Activated T-helper 1 cell treated with anti-CD3 and anti-CD28 coated beads, Interleukin-12 subunit alpha, Interleukin-12 subunit beta, Interleukin-2, Interleukin-4 antibody, amounts not matched to agents 30 ng/mL and 10 ng/mL and 1 ng/mL, durations not matched to agents 14 hours and 24 hours and 36 hours (primary cell): ENCODE measurements at regions not wholly inside any gene's neighbourhood (a gene's known extent, or its start where the extent isn't known, plus 50 kb on each side); places are given as distances from the start of the nearest gene placed in this dataset.

Source experiments
- DNase-seq: peaks from one replicate; pipeline ENCODE4 v3.0.0; 2021; ENCODE audit warnings: low spot score
- H3K27ac Mint-ChIP-seq: one replicate; pipeline ENCODE4 v1.8.0; 2021; ENCODE audit warnings: mild to moderate bottlenecking, mixed read lengths
- H3K27me3 Mint-ChIP-seq: one replicate; pipeline ENCODE4 v1.8.0; 2022; ENCODE audit warnings: mild to moderate bottlenecking, moderate library complexity, mixed read lengths; ENCODE audit not compliant: insufficient read depth
- H3K36me3 Mint-ChIP-seq: one replicate; pipeline ENCODE4 v1.8.0; 2021; ENCODE audit warnings: low read depth, mixed read lengths
- H3K4me1 Mint-ChIP-seq: one replicate; pipeline ENCODE4 v1.8.0; 2021; ENCODE audit warnings: low read depth, mixed read lengths
- H3K4me3 Mint-ChIP-seq: one replicate; pipeline ENCODE4 v1.8.0; 2021; ENCODE audit warnings: mild to moderate bottlenecking, moderate library complexity, mixed read lengths
- H3K9me3 Mint-ChIP-seq: one replicate; pipeline ENCODE4 v1.8.0; 2021; ENCODE audit warnings: mixed read lengths
- intact Hi-C: fragments of 100-400 bp; cut with micrococcal nuclease; formaldehyde crosslinking; loops from one replicate; pipeline ENCODE4 v1.15.1; 2024

- no peaks in the 10 kb centered on the region for H3K27me3 Mint-ChIP-seq
- intact Hi-C loops, result no loop called here
- H3K4me3 Mint-ChIP-seq, result no peak overlapping the region
- H3K4me1 Mint-ChIP-seq, result no peaks in the 10 kb centered on the region
- no peaks in the 10 kb centered on the region for H3K36me3 Mint-ChIP-seq
- no peak overlapping the region for H3K27ac Mint-ChIP-seq
- DNase-seq, result no peak
- peaks cover 5% of the 10 kb centered on the region for H3K9me3 Mint-ChIP-seq
These were observed 118.5 kb upstream of the ADAMTS5 start for GRCh38 chr21:27085387-27085786.

GRCh38 chr21:27083144-27083543 is 116.3 kb upstream of the ADAMTS5 start:
- Mint-ChIP-seq H3K36me3 (no peaks in the 10 kb centered on the region), H3K4me3 (no peak overlapping the region), H3K4me1 (no peaks in the 10 kb centered on the region), H3K27ac (no peak overlapping the region), H3K9me3 (no peaks in the 10 kb centered on the region), H3K27me3 (no peaks in the 10 kb centered on the region)
- no peak for DNase-seq
- intact Hi-C loops, result no loop called here

GRCh38 chr21:27082431-27083010 is 115.6 kb upstream of the ADAMTS5 start:
- DNase-seq, result no peak
- Mint-ChIP-seq H3K4me3 (no peak overlapping the region), H3K9me3 (no peaks in the 10 kb centered on the region), H3K27ac (no peak overlapping the region), H3K36me3 (no peaks in the 10 kb centered on the region), H3K27me3 (no peaks in the 10 kb centered on the region), H3K4me1 (no peaks in the 10 kb centered on the region)
- intact Hi-C loops, result no loop called here

- Mint-ChIP-seq H3K27ac (no peak overlapping the region), H3K36me3 (no peaks in the 10 kb centered on the region), H3K27me3 (no peaks in the 10 kb centered on the region)
These were observed 112.8 kb upstream of the ADAMTS5 start for GRCh38 chr21:27079636-27080240.

GRCh38 chr21:27078915-27079314 is 112.0 kb upstream of the ADAMTS5 start:
- H3K4me1 Mint-ChIP-seq, result no peaks in the 10 kb centered on the region
- H3K9me3 Mint-ChIP-seq, result no peaks in the 10 kb centered on the region
- DNase-seq, result no peak
- H3K27ac Mint-ChIP-seq, result no peak overlapping the region
- intact Hi-C loops, result no loop called here
- no peaks in the 10 kb centered on the region for H3K27me3 Mint-ChIP-seq
- no peaks in the 10 kb centered on the region for H3K36me3 Mint-ChIP-seq
- no peak overlapping the region for H3K4me3 Mint-ChIP-seq

More at GRCh38 chr21:27079636-27080240, 112.8 kb upstream of the ADAMTS5 start:
- Mint-ChIP-seq H3K9me3 (no peaks in the 10 kb centered on the region), H3K4me3 (no peak overlapping the region), H3K4me1 (no peaks in the 10 kb centered on the region)
- no peak for DNase-seq
- intact Hi-C loops, result no loop called here

GRCh38 chr21:27077501-27077900 is 110.6 kb upstream of the ADAMTS5 start:
- DNase-seq, result no peak
- no peaks in the 10 kb centered on the region for H3K36me3 Mint-ChIP-seq
- H3K4me1 Mint-ChIP-seq, result no peaks in the 10 kb centered on the region
- no peak overlapping the region for H3K4me3 Mint-ChIP-seq
- H3K27me3 Mint-ChIP-seq, result no peaks in the 10 kb centered on the region
- intact Hi-C loops, result no loop called here
- H3K9me3 Mint-ChIP-seq, result no peaks in the 10 kb centered on the region
- H3K27ac Mint-ChIP-seq, result no peak overlapping the region

GRCh38 chr21:27076025-27076424 is 109.1 kb upstream of the ADAMTS5 start:
- no peaks in the 10 kb centered on the region for H3K27me3 Mint-ChIP-seq
- DNase-seq, result no peak
- no peaks in the 10 kb centered on the region for H3K9me3 Mint-ChIP-seq
- H3K4me1 Mint-ChIP-seq, result no peaks in the 10 kb centered on the region
- intact Hi-C loops, result no loop called here
- H3K27ac Mint-ChIP-seq, result no peak overlapping the region
- no peaks in the 10 kb centered on the region for H3K36me3 Mint-ChIP-seq
- H3K4me3 Mint-ChIP-seq, result no peak overlapping the region

- Mint-ChIP-seq H3K4me1 (no peaks in the 10 kb centered on the region), H3K36me3 (no peaks in the 10 kb centered on the region)
- intact Hi-C loops, result no loop called here
These were observed 104.2 kb upstream of the ADAMTS5 start for GRCh38 chr21:27070861-27071670.

GRCh38 chr21:27068811-27069210 is 101.9 kb upstream of the ADAMTS5 start:
- DNase-seq, result no peak
- peaks cover 19% of the 10 kb centered on the region for H3K9me3 Mint-ChIP-seq
- intact Hi-C loops, result no loop called here
- H3K4me1 Mint-ChIP-seq, result no peaks in the 10 kb centered on the region
- no peaks in the 10 kb centered on the region for H3K36me3 Mint-ChIP-seq
- H3K27me3 Mint-ChIP-seq, result no peaks in the 10 kb centered on the region
- H3K27ac Mint-ChIP-seq, result no peak overlapping the region
- no peak overlapping the region for H3K4me3 Mint-ChIP-seq

More at GRCh38 chr21:27070861-27071670, 104.2 kb upstream of the ADAMTS5 start:
- H3K4me3 Mint-ChIP-seq, result no peak overlapping the region
- no peaks in the 10 kb centered on the region for H3K27me3 Mint-ChIP-seq
- no peak for DNase-seq
- no peak overlapping the region for H3K27ac Mint-ChIP-seq
- peaks cover 11% of the 10 kb centered on the region for H3K9me3 Mint-ChIP-seq

GRCh38 chr21:27067226-27067625 is 100.3 kb upstream of the ADAMTS5 start:
- peaks cover 26% of the 10 kb centered on the region for H3K9me3 Mint-ChIP-seq
- no peak for DNase-seq
- H3K27me3 Mint-ChIP-seq, result no peaks in the 10 kb centered on the region
- no peaks in the 10 kb centered on the region for H3K4me1 Mint-ChIP-seq
- no peaks in the 10 kb centered on the region for H3K36me3 Mint-ChIP-seq
- H3K4me3 Mint-ChIP-seq, result no peak overlapping the region
- H3K27ac Mint-ChIP-seq, result no peak overlapping the region
- intact Hi-C loops, result no loop called here

- DNase-seq, result no peak
- no peaks in the 10 kb centered on the region for H3K36me3 Mint-ChIP-seq
- H3K9me3 Mint-ChIP-seq, result peaks cover 25% of the 10 kb centered on the region
- intact Hi-C loops, result no loop called here
- no peak overlapping the region for H3K4me3 Mint-ChIP-seq
- H3K27ac Mint-ChIP-seq, result no peak overlapping the region
- H3K27me3 Mint-ChIP-seq, result no peaks in the 10 kb centered on the region
- H3K4me1 Mint-ChIP-seq, result no peaks in the 10 kb centered on the region
These were observed 95.6 kb upstream of the ADAMTS5 start for GRCh38 chr21:27062443-27062842.

GRCh38 chr21:27061770-27062169 is 94.9 kb upstream of the ADAMTS5 start:
- intact Hi-C loops, result no loop called here
- H3K9me3 Mint-ChIP-seq, result peaks cover 25% of the 10 kb centered on the region
- no peaks in the 10 kb centered on the region for H3K27me3 Mint-ChIP-seq
- H3K36me3 Mint-ChIP-seq, result no peaks in the 10 kb centered on the region
- H3K4me3 Mint-ChIP-seq, result no peak overlapping the region
- H3K27ac Mint-ChIP-seq, result no peak overlapping the region
- H3K4me1 Mint-ChIP-seq, result no peaks in the 10 kb centered on the region
- no peak for DNase-seq

- Mint-ChIP-seq H3K4me1 (no peaks in the 10 kb centered on the region), H3K27ac (no peak overlapping the region), H3K4me3 (no peak overlapping the region), H3K36me3 (no peaks in the 10 kb centered on the region), H3K9me3 (peaks cover 17% of the 10 kb centered on the region), H3K27me3 (no peaks in the 10 kb centered on the region)
- DNase-seq, result no peak
- intact Hi-C loops, result no loop called here
These were observed 93.3 kb upstream of the ADAMTS5 start for GRCh38 chr21:27060190-27060589.
